Tibial nerve (tissue), 4 donors: ENCODE measurements at regions not wholly inside any gene's neighbourhood (a gene's known extent, or its start where the extent isn't known, plus 50 kb on each side); places are given as distances from the start of the nearest gene placed in this dataset.

ENCODE experiments used
- DNase-seq, 2 donors: peaks; one replicate each; pipeline ENCODE4 v3.0.0-alpha.2; 2019; ENCODE audit warnings: low spot score in 2 of 2
- H3K27ac ChIP-seq, 4 donors: fragments of 200-600 bp; sonication (generic) in 3 of 4; one replicate each; pipeline ENCODE4 v1.5.1; 2017 to 2019; ENCODE audit warnings: mild to moderate bottlenecking in 1 of 4
- H3K27me3 ChIP-seq, 2 donors: fragments of 200-600 bp; sonication (generic) in 1 of 2; one replicate each; pipeline versions ENCODE4 v1.5.1 to v1.6.0; 2017 to 2019
- H3K36me3 ChIP-seq, 3 donors: fragments of 200-600 bp; sonication (generic); one replicate each; pipeline ENCODE4 v1.5.1; 2018 to 2019
- H3K4me1 ChIP-seq, 4 donors: fragments of 200-600 bp; sonication (generic) in 3 of 4; one replicate each; pipeline ENCODE4 v1.5.1; 2017 to 2019
- H3K4me3 ChIP-seq, 4 donors: fragments of 200-600 bp; sonication (generic) in 3 of 4; one replicate each; pipeline ENCODE4 v1.5.1; 2017 to 2019; ENCODE audit warnings: mild to moderate bottlenecking in 1 of 4, moderate library complexity in 1 of 4
- H3K9me3 ChIP-seq, 4 donors: fragments of 200-600 bp; sonication (generic) in 3 of 4; one replicate each; pipeline ENCODE4 v1.5.1; 2017 to 2019
- CTCF ChIP-seq, 5 experiments: fragments of 200-600 bp in 3 of 5; fragments of 450-650 bp in 2 of 5; sonication (generic) in 3 of 5; IDR thresholded peaks; one replicate each; pipeline ENCODE4 v1.5.1; 2016 to 2019; ENCODE audit warnings: antibody characterized with exemption in 5 of 5, mild to moderate bottlenecking in 3 of 5, moderate library complexity in 2 of 5
- EP300 ChIP-seq, 2 donors: sonication (generic); formaldehyde crosslinking; IDR thresholded peaks; one replicate each; pipeline ENCODE4 v1.6.1; 2017; ENCODE audit warnings: antibody characterized with exemption in 2 of 2, mild to moderate bottlenecking in 1 of 2
- POLR2A ChIP-seq, 2 donors: fragments of 450-650 bp; IDR thresholded peaks; one replicate each; pipeline ENCODE4 v1.6.1; 2017; ENCODE audit warnings: antibody characterized with exemption in 2 of 2, mild to moderate bottlenecking in 2 of 2, moderate library complexity in 2 of 2
- WGBS, 2 donors: methylation state at CpG; one replicate each; pipeline ENCODE4 v1.1.5; 2018; 5-methylcytosine and 5-hydroxymethylcytosine counted together

DNA sequence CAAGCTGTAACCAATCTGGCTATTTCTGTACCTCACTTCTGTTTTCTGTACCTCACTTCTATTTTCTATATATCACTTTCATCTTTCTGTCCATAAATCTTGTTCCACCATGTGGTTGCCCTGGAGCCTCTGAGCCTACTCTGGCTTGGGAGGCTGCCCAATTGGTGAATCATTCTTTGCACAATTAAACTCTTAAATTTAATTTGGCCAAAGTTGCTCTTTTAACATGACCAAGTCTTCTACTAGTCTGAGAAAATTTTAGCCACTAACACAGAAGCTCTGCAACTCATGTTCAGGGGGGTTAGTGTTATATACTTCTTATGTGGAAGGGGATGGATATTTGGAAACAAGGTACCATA lies 503.5 kb downstream of the KIF20B start:
- Histone ChIP-seq H3K4me1 (no peaks in the 10 kb centered on the region), H3K27me3 (no peaks in the 10 kb centered on the region), H3K36me3 (no peaks in the 10 kb centered on the region), H3K27ac (no peak overlapping the region), H3K4me3 (no peak overlapping the region), H3K9me3 (no peaks in the 10 kb centered on the region)
- DNase-seq = no peak
- TF ChIP-seq CTCF (IDR thresholded peaks at IDR 0.05) (no peak), EP300 (IDR thresholded peaks at IDR 0.05) (no peak), POLR2A (IDR thresholded peaks at IDR 0.05) (no peak)

DNA sequence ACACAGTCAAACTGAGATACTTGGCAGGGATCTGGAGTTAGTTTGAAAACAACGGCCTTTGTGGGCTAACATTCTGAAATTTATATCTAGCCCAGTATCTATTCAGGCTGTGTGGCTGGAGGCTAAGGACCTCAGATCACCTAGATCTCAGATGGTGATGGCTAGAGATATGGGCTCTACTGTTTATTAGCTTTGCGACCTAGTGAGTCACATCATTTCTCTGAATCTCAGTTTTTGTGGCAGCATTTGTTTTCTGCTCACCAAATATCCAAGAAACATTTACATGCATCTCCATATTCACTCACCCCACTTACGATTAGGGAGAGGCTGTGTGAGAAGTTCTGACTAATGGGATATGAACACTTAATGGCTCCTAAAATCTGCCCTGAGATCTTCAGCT lies 503.9 kb downstream of the KIF20B start:
- Histone ChIP-seq H3K4me1 (no peaks in the 10 kb centered on the region), H3K4me3 (no peak overlapping the region), H3K27ac (no peak overlapping the region), H3K9me3 (no peaks in the 10 kb centered on the region), H3K36me3 (no peaks in the 10 kb centered on the region), H3K27me3 (no peaks in the 10 kb centered on the region)
- 94% methylated on average over 3 of the region's 3 CpGs for WGBS, 2 donors
- TF ChIP-seq CTCF (IDR thresholded peaks at IDR 0.05) = no peak
- no peak for TF ChIP-seq POLR2A (IDR thresholded peaks at IDR 0.05)
- no peak for TF ChIP-seq EP300 (IDR thresholded peaks at IDR 0.05)
- no peak for DNase-seq

DNA sequence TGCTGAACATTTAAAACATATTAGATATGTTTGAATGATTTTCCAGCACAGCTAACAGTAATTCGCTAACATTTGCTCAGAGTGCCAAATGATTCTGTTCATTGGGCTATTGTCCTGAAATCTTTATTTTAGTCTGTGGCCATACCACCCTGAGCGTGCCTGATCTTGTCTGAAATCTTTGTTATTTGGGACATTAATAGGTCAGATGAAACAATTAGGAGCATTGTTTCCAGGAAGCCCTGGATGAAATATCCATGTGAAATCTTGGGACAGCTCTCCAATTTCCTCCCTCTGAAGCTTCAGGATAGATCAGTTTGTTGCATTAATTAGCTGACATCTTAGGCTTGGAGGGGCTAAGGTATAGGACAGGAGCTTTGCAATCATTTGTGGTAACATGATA lies 512.0 kb downstream of the KIF20B start:
- no peaks in the 10 kb centered on the region for H3K27me3 ChIP-seq
- no peaks in the 10 kb centered on the region for H3K9me3 ChIP-seq
- no peaks in the 10 kb centered on the region for H3K36me3 ChIP-seq
- WGBS, 2 donors = 58 to 69% methylated on average over 2 of the region's 2 CpGs
- no peak for TF ChIP-seq POLR2A (IDR thresholded peaks at IDR 0.05)
- no peak overlapping the region for H3K27ac ChIP-seq
- no peak overlapping the region for H3K4me3 ChIP-seq
- DNase-seq = no peak
- no peaks in the 10 kb centered on the region for H3K4me1 ChIP-seq

DNA sequence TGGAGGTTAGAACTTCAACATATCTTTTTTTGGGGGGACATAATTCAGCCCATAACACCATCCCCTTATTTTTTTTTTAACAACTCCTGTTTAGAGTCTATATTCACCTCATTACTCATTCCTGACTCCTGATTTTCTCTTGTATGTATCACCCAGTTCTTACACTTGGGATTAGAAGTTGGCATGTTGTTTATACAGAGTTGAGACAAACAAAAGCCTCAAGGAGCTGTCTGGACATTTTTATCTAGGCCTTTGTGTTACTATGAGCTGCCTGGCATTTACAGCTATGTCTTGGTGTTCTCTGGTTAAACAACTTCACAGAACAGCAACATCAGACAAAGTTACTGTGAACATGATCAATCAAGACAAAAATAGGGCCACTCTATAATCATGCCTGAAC lies 517.5 kb downstream of the KIF20B start:
- H3K4me1 ChIP-seq = no peaks in the 10 kb centered on the region
- TF ChIP-seq EP300 (IDR thresholded peaks at IDR 0.05) (no peak), POLR2A (IDR thresholded peaks at IDR 0.05) (no peak), CTCF (IDR thresholded peaks at IDR 0.05) (no peak)
- no peaks in the 10 kb centered on the region for H3K36me3 ChIP-seq
- H3K9me3 ChIP-seq = no peaks in the 10 kb centered on the region
- H3K4me3 ChIP-seq = no peak overlapping the region
- no peak for DNase-seq
- no peak overlapping the region for H3K27ac ChIP-seq
- H3K27me3 ChIP-seq = no peaks in the 10 kb centered on the region

DNA sequence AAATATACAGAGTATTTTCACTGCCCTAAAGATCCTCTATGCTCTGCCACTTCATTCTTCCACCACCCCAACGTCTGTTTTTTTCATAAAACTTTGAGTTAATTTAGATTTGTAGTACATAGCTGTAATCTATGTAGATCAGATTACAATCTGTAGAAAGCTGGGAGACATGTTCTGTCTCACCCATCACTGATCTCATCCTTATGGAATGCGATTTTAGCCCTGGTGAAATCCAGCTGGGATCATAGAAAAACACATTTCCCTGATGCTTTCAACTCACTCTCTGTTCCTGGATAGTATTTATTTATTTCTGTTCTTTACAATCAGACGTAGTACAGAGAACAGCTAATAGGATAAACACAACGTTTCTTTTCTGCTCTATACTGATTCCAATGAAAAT lies 521.0 kb downstream of the KIF20B start:
- Histone ChIP-seq H3K4me1 (peaks cover 0 to 5% (median 0%) of the 10 kb centered on the region in 4 donors), H3K27me3 (no peaks in the 10 kb centered on the region), H3K9me3 (no peaks in the 10 kb centered on the region), H3K36me3 (no peaks in the 10 kb centered on the region), H3K27ac (no peak overlapping the region), H3K4me3 (no peak overlapping the region)
- TF ChIP-seq CTCF (IDR thresholded peaks at IDR 0.05) = no peak
- TF ChIP-seq EP300 (IDR thresholded peaks at IDR 0.05) = no peak
- no peak for TF ChIP-seq POLR2A (IDR thresholded peaks at IDR 0.05)
- WGBS, 2 donors = 24 to 25% methylated on average over 4 of the region's 4 CpGs
- no peak for DNase-seq

DNA sequence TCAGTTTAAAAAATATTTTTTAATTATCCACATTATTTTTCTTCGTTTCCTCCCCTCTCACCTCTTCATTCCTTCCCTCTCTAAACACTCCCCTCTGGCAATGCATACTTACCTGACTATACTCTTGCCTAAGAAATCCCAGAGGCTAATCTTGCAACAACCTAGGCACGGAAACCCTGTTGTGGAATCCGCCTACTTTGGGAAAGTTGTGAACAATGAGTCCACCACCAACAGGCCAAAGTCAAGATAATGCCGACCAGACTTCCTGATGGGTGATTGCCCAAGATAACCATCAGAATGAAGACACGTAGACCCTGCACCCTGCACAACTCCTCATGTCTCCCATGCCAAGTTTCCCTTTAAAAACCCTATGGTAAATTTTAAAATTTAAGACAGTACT lies 521.5 kb downstream of the KIF20B start:
- TF ChIP-seq POLR2A (IDR thresholded peaks at IDR 0.05) = no peak
- no peak for TF ChIP-seq CTCF (IDR thresholded peaks at IDR 0.05)
- no peak for TF ChIP-seq EP300 (IDR thresholded peaks at IDR 0.05)
- H3K4me3 ChIP-seq = no peak overlapping the region
- whole genome bisulfite sequencing, 2 donors = 81% methylated on average over 5 of the region's 5 CpGs

More for the DNA sequence above, 521.5 kb downstream of the KIF20B start:
- H3K36me3 ChIP-seq = no peaks in the 10 kb centered on the region
- peaks cover 0 to 5% (median 0%) of the 10 kb centered on the region in 4 donors for H3K4me1 ChIP-seq
- no peak for DNase-seq
- no peak overlapping the region for H3K27ac ChIP-seq
- no peaks in the 10 kb centered on the region for H3K9me3 ChIP-seq
- H3K27me3 ChIP-seq = no peaks in the 10 kb centered on the region
